SK-N-SH (cell line): ENCODE measurements at regions not wholly inside any gene's neighbourhood (a gene's known extent, or its start where the extent isn't known, plus 50 kb on each side); places are given as distances from the start of the nearest gene placed in this dataset.

Source experiments
- CTCF ChIA-PET: fragments of 300-600, 350-600 bp; formaldehyde crosslinking; extraction: SDS; loops from one replicate; lab custom pipeline; 2021; lab: Yijun Ruan, JAX
- POLR2A ChIA-PET: fragments of 350-600 bp; sonication (Branson Sonifier 250); formaldehyde crosslinking; extraction: SDS; loops from one replicate; lab custom pipeline; 2020; ENCODE audit warnings: antibody characterized with exemption, inconsistent platforms; lab: Yijun Ruan, JAX
- DNase-seq: peaks from one replicate; pipeline ENCODE4 v3.0.0; 2012
- H2AFZ ChIP-seq: fragments of 200-600 bp; sonication (generic); 2 replicates; pipeline ENCODE4 v1.8.1; 2016; ENCODE audit warnings: antibody characterized with exemption, mild to moderate bottlenecking, low read depth
- H3F3A ChIP-seq: fragments of 200-600 bp; sonication (generic); replicated peaks from 2 replicates; pipeline ENCODE3; 2016; ENCODE audit warnings: antibody characterized with exemption, mild to moderate bottlenecking; ENCODE audit not compliant: insufficient read depth
- H3K27ac ChIP-seq, 2 experiments: fragments of 200-500 bp in 1 of 2; fragments of 200-600 bp in 1 of 2; sonication (Bioruptor generic) in 1 of 2; sonication (generic), shearing (Covaris generic) in 1 of 2; 2 replicates each; pipeline versions ENCODE4 v1.5.1 to v1.6.1; 2014 to 2016; ENCODE audit warnings: low read depth in 2 of 2, inconsistent platforms in 1 of 2, low read length in 1 of 2, mild to moderate bottlenecking in 1 of 2, mixed read lengths in 1 of 2
- H3K27me3 ChIP-seq: fragments of 200-600 bp; sonication (generic), shearing (Covaris generic); 2 replicates; pipeline ENCODE4 v1.6.1; 2016; ENCODE audit warnings: mixed run types; ENCODE audit not compliant: insufficient read depth
- H3K36me3 ChIP-seq, 2 experiments: fragments of 200-500 bp in 1 of 2; fragments of 200-600 bp in 1 of 2; sonication (Bioruptor generic) in 1 of 2; sonication (generic) in 1 of 2; replicated peaks in 1 of 2; 2 replicates each; pipeline versions ENCODE3 to v1.5.1; 2014 to 2016; ENCODE audit warnings: low read length in 1 of 2, mild to moderate bottlenecking in 1 of 2; ENCODE audit not compliant: insufficient read depth in 2 of 2, control insufficient read depth in 1 of 2
- H3K4me1 ChIP-seq, 2 experiments: fragments of 200-500 bp in 1 of 2; fragments of 200-600 bp in 1 of 2; sonication (Bioruptor generic) in 1 of 2; sonication (generic), shearing (Covaris generic) in 1 of 2; 2 replicates each; pipeline versions ENCODE4 v1.5.1 to v1.6.1; 2014 to 2016; ENCODE audit warnings: low read depth in 1 of 2, low read length in 1 of 2, mixed run types in 1 of 2; ENCODE audit not compliant: insufficient read depth in 2 of 2, control insufficient read depth in 1 of 2
- H3K4me2 ChIP-seq: fragments of 200-600 bp; sonication (generic), shearing (Covaris generic); 2 replicates; pipeline ENCODE4 v1.6.1; 2017; ENCODE audit warnings: mixed run types
- H3K4me3 ChIP-seq, 2 experiments: fragments of 200-500 bp in 1 of 2; fragments of 200-600 bp in 1 of 2; sonication (Bioruptor generic) in 1 of 2; sonication (generic), shearing (Covaris generic) in 1 of 2; 2 replicates each; pipeline versions ENCODE4 v1.5.1 to v1.8.1; 2014 to 2016; ENCODE audit warnings: low read depth in 2 of 2, inconsistent platforms in 1 of 2, low read length in 1 of 2, mild to moderate bottlenecking in 1 of 2, mixed read lengths in 1 of 2, moderate library complexity in 1 of 2
- H3K79me2 ChIP-seq: fragments of 200-600 bp; sonication (generic); 2 replicates; pipeline ENCODE4 v1.8.1; 2017; ENCODE audit warnings: mild to moderate bottlenecking; ENCODE audit not compliant: insufficient read depth
- H3K9ac ChIP-seq: fragments of 200-600 bp; sonication (generic); 2 replicates; pipeline ENCODE4 v1.6.1; 2017; ENCODE audit warnings: mixed run types
- H3K9me2 ChIP-seq: fragments of 200-600 bp; sonication (generic); 2 replicates; pipeline ENCODE4 v1.6.1; 2017; ENCODE audit warnings: mixed run types
- H3K9me3 ChIP-seq: fragments of 200-600 bp; sonication (generic); 2 replicates; pipeline ENCODE4 v1.6.1; 2017; ENCODE audit warnings: mixed run types, mild to moderate bottlenecking, moderate library complexity
- H4K20me1 ChIP-seq: fragments of 200-600 bp; sonication (generic); 2 replicates; pipeline ENCODE4 v1.6.1; 2017; ENCODE audit warnings: mild to moderate bottlenecking, mixed run types; ENCODE audit not compliant: insufficient read depth
- GATA2 ChIP-seq: sonication (generic); formaldehyde crosslinking; IDR thresholded peaks from 2 replicates; pipeline ENCODE4 v1.5.0; 2020; ENCODE audit warnings: mild to moderate bottlenecking, missing genetic modification reagents
- NFIC ChIP-seq: IDR thresholded peaks from 2 replicates; pipeline ENCODE4 v1.4.0; 2012; ENCODE audit warnings: borderline replicate concordance
- POLR2AphosphoS5 ChIP-seq: IDR thresholded peaks from 2 replicates; pipeline ENCODE4 v1.6.1; 2012; ENCODE audit warnings: low read depth, low read length
- RFX5 ChIP-seq: IDR thresholded peaks from 2 replicates; pipeline ENCODE4 v1.6.1; 2012; ENCODE audit warnings: mild to moderate bottlenecking, improper control_type of control experiment, low read length
- RXRA ChIP-seq: IDR thresholded peaks from 2 replicates; pipeline ENCODE4 v1.4.0; 2012; ENCODE audit warnings: low read depth, mild to moderate bottlenecking, borderline replicate concordance
- SMC3 ChIP-seq: IDR thresholded peaks from 2 replicates; pipeline ENCODE4 v1.6.1; 2012; ENCODE audit warnings: low read depth, low read length, improper control_type of control experiment
- TEAD4 ChIP-seq: IDR thresholded peaks from 2 replicates; pipeline ENCODE4 v1.4.0; 2012; ENCODE audit warnings: mild to moderate bottlenecking, borderline replicate concordance; ENCODE audit not compliant: insufficient read depth
- YY1 ChIP-seq: IDR thresholded peaks from 2 replicates; pipeline ENCODE4 v1.4.0; 2012; ENCODE audit warnings: low read depth, mild to moderate bottlenecking
- WGBS: methylation state at CpG from one replicate; pipeline ENCODE4 v1.1.6; 2017; ENCODE audit warnings: low lambda C conversion rate; 5-methylcytosine and 5-hydroxymethylcytosine counted together
- TF ChIP-seq, protein P1 (sequence below): IDR thresholded peaks from 2 replicates; pipeline ENCODE4 v1.6.1; 2012; ENCODE audit warnings: mild to moderate bottlenecking, low read depth, low read length, moderate library complexity
- TF ChIP-seq, protein P2 (sequence below): IDR thresholded peaks from 2 replicates; pipeline ENCODE4 v1.4.0; 2012; ENCODE audit warnings: low read depth, borderline replicate concordance
- TF ChIP-seq, protein P3 (sequence below): fragments of 150-350 bp; IDR thresholded peaks from 2 replicates; pipeline ENCODE4 v1.6.1; 2016; ENCODE audit warnings: mild to moderate bottlenecking, low read depth, low read length

DNA sequence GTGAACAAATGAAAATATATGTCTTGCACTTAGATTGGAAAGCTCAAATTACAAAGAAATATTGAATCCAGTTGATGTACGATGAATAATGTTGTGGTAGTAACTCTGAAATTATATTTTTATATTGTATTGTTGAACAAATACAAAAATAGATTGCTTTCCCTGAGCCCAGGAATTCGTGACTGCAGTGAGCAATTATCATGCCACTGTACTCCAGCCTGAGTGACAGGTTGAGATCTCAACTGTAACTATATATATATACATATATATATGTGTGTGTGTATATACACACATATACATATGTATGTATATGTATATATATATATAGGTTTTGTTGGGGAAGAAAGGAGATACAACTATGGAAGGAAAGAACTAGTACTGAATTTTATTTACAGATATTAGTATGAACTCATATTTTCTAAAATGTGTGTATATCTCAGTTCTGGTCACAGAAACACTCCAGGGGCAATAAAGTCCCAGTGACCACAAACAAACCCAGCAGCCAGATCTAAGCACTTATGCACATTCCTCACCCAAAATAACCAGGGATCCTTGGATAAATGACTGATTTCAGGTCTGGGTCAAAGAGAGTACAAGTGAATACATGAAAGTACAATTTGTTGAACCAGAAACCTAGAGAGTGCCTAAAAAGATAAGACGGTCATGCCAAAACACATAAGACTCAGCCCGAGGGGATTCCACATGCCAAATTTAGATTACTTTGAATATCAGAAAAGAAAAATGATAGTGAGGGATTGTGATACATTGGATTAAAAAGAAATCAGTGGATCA, 146.3 kb downstream of the TMX3 start (continued):
- TF ChIP-seq, protein P1, sequence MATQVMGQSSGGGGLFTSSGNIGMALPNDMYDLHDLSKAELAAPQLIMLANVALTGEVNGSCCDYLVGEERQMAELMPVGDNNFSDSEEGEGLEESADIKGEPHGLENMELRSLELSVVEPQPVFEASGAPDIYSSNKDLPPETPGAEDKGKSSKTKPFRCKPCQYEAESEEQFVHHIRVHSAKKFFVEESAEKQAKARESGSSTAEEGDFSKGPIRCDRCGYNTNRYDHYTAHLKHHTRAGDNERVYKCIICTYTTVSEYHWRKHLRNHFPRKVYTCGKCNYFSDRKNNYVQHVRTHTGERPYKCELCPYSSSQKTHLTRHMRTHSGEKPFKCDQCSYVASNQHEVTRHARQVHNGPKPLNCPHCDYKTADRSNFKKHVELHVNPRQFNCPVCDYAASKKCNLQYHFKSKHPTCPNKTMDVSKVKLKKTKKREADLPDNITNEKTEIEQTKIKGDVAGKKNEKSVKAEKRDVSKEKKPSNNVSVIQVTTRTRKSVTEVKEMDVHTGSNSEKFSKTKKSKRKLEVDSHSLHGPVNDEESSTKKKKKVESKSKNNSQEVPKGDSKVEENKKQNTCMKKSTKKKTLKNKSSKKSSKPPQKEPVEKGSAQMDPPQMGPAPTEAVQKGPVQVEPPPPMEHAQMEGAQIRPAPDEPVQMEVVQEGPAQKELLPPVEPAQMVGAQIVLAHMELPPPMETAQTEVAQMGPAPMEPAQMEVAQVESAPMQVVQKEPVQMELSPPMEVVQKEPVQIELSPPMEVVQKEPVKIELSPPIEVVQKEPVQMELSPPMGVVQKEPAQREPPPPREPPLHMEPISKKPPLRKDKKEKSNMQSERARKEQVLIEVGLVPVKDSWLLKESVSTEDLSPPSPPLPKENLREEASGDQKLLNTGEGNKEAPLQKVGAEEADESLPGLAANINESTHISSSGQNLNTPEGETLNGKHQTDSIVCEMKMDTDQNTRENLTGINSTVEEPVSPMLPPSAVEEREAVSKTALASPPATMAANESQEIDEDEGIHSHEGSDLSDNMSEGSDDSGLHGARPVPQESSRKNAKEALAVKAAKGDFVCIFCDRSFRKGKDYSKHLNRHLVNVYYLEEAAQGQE: no peak
- TF ChIP-seq POLR2AphosphoS5 (no peak), NFIC (no peak), RFX5 (no peak), GATA2 (no peak), TEAD4 (no peak), SMC3 (no peak)
- TF ChIP-seq, protein P2, sequence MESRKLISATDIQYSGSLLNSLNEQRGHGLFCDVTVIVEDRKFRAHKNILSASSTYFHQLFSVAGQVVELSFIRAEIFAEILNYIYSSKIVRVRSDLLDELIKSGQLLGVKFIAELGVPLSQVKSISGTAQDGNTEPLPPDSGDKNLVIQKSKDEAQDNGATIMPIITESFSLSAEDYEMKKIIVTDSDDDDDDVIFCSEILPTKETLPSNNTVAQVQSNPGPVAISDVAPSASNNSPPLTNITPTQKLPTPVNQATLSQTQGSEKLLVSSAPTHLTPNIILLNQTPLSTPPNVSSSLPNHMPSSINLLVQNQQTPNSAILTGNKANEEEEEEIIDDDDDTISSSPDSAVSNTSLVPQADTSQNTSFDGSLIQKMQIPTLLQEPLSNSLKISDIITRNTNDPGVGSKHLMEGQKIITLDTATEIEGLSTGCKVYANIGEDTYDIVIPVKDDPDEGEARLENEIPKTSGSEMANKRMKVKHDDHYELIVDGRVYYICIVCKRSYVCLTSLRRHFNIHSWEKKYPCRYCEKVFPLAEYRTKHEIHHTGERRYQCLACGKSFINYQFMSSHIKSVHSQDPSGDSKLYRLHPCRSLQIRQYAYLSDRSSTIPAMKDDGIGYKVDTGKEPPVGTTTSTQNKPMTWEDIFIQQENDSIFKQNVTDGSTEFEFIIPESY: no peak
- TF ChIP-seq, protein P3, sequence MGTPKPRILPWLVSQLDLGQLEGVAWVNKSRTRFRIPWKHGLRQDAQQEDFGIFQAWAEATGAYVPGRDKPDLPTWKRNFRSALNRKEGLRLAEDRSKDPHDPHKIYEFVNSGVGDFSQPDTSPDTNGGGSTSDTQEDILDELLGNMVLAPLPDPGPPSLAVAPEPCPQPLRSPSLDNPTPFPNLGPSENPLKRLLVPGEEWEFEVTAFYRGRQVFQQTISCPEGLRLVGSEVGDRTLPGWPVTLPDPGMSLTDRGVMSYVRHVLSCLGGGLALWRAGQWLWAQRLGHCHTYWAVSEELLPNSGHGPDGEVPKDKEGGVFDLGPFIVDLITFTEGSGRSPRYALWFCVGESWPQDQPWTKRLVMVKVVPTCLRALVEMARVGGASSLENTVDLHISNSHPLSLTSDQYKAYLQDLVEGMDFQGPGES: no peak

DNA sequence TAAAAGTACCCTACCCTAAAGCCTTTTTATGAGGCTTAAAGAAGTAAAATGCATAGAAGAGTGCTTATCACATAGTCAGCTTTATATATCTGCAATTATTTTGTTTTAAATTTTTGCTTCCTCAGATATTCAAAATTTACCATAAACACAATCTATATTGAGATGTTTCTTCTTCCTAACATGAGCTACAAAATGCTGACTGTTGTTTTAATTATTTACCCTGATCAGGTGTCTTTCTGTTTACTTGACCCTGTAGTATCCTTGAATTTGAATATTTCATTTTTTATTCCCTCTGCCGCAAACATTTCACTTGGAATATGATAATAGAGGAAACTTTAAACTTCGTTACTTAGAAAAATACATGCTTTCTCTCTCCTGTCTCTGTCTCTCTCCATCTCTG, 147.9 kb downstream of the TMX3 start:
- no peaks in the 10 kb centered on the region for H3K27me3 ChIP-seq
- H3F3A ChIP-seq: no peaks in the 10 kb centered on the region
- ChIA-PET POLR2A (no interaction called here), CTCF (no interaction called here)
- 57% methylated on average over 2 of the region's 2 CpGs for WGBS
- no peaks in the 10 kb centered on the region; the same call in 1 of the 2 replicates for H3K9me2 ChIP-seq
- H3K4me2 ChIP-seq: no peak overlapping the region
- H2AFZ ChIP-seq: no peak overlapping the region
- no peaks in the 10 kb centered on the region for H3K79me2 ChIP-seq
- no peaks in the 10 kb centered on the region for H3K4me1 ChIP-seq
- no peak overlapping the region for H3K9ac ChIP-seq
- H4K20me1 ChIP-seq: no peaks in the 10 kb centered on the region
- no peaks in the 10 kb centered on the region for H3K9me3 ChIP-seq
- DNase-seq: no peak
- no peaks in the 10 kb centered on the region for H3K36me3 ChIP-seq
- TF ChIP-seq YY1: no peak
- TF ChIP-seq RXRA: no peak
- no peak overlapping the region for H3K4me3 ChIP-seq
- no peak overlapping the region for H3K27ac ChIP-seq
